GM18507 (cell line): ENCODE measurements at regions not wholly inside any gene's neighbourhood (a gene's known extent, or its start where the extent isn't known, plus 50 kb on each side); places are given as distances from the start of the nearest gene placed in this dataset.

Experiments used
- DNase-seq: peaks from one replicate; pipeline ENCODE4 v3.0.0; 2011; ENCODE audit warnings: low read depth; ENCODE audit not compliant: insufficient read length; ENCODE audit errors: extremely low spot score
- FAIRE-seq: peaks from 2 replicates; lab custom pipeline; 2011; peaks lifted over from hg19 to GRCh38; lab: Jason Lieb, UNC

GRCh38 chr1:221458447-221459156, 283.3 kb downstream of the DUSP10 start:
- no peak for DNase-seq
- no peak for FAIRE-seq

- no peak for FAIRE-seq
- no peak for DNase-seq
Observed at GRCh38 chr1:221459558-221459957, 282.3 kb downstream of the DUSP10 start.

- no peak for DNase-seq
- FAIRE-seq = no peak
Observed at GRCh38 chr1:221462345-221462744, 279.5 kb downstream of the DUSP10 start.

GRCh38 chr1:221468546-221468945, 273.3 kb downstream of the DUSP10 start:
- FAIRE-seq (no peak), DNase-seq (no peak)

- DNase-seq (no peak), FAIRE-seq (no peak)
Observed at GRCh38 chr1:221469476-221469875, 272.4 kb downstream of the DUSP10 start.

GRCh38 chr1:221470000-221470698, 271.7 kb downstream of the DUSP10 start:
- DNase-seq (no peak), FAIRE-seq (no peak)

- no peak for FAIRE-seq
Observed at GRCh38 chr1:221473411-221473810, 268.5 kb downstream of the DUSP10 start.

DNA sequence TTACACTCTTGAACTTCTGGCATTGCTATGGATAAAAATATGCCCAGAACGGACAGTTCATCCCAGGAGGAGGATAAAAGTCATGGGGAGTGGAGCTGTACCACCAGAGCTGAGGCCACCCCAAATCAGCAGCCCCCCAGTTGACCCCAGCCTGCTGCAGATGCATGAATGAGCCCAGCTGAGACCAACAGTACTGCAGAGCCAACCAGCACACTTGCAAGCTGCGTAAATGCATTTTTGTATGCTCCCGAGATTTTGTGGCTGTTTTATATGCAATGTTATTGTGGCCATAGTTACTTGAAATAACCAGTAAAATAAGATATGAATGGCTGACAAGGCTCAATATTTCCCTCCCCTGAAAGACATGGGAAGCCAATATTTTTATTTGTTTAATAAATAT, 264.6 kb downstream of the DUSP10 start:
- FAIRE-seq = no peak

More at GRCh38 chr1:221473411-221473810, 268.5 kb downstream of the DUSP10 start:
- DNase-seq = no peak

GRCh38 chr1:221478050-221478949, 263.6 kb downstream of the DUSP10 start:
- FAIRE-seq = peak; percentile 72
- peak; percentile 3 for DNase-seq

More for the DNA sequence above, 264.6 kb downstream of the DUSP10 start:
- no peak for DNase-seq

DNA sequence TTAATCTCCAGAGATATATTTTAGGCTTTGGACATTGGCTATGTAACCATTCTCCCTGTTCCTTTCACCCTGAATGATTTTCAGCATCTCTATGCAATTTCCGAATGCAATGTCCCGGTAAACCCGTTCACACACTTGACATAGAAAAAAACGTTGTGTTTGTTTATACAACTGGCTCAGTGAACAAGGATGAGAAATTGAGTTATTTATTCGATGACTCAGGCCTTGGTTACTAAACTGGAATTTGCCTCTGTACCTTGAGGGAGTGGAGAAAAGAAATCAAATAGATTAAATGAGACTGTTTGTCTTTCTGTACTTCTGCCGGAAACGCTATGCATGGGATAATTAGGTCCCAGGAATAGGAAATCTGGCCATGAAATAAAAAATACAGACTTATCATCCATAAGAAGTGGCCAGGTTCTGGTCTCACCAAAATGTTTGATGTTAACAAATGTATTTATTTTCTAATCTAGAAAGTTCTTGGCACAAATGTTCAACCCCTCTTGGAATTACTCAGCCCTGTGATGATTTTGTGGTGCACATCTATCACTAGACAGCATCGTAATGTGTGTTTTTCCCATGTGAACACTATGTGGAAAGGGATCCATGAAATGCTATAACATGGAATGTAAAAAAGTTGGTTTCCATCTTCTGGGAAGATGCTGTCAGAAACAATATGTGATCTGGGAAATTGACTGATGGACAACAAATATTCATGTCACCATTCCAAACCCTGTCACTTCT, 253.9 kb downstream of the DUSP10 start:
- FAIRE-seq (no peak), DNase-seq (no peak)

DNA sequence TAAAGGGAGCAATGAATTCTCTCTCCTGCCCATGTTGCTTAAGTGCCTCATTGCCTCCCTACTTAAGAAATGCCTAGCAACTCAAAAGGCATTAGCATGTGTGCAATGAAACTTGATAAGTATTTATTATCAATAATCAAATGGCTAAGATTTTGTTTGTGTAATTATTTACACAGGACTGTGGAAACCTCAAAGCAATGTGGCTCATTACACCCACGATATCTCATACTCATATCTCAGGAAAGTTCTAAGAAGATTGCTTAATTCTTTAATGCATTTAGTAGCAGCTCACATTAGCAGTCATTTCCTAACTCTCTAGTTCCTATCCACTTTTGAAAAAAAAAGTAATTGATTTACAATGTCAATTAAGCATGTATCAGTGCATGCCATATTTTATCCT, 253.3 kb downstream of the DUSP10 start:
- FAIRE-seq (no peak), DNase-seq (no peak)

DNA sequence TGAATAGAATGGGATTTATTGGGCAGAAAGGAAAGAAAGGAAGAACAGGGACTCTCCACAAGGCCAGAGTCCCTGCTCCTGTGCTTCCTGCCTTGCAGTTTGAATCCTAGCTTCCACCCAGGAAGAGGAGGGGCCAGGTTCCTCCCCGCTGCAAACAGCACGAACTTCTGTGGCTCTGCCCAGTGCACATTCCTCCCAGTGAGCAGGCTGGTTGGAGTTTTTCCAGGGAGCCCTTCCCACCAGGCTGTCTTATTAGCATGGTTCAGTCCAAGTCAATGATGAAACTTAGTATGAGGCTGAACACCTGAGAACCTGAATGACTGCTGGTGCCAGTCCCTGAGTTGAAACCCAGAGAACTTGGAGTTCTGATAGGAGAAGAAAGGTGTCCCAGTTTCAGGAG, 247.2 kb downstream of the DUSP10 start:
- no peak for FAIRE-seq
- no peak for DNase-seq

GRCh38 chr1:221497046-221497445, 244.8 kb downstream of the DUSP10 start:
- no peak for DNase-seq

GRCh38 chr1:221503268-221503667, 238.6 kb downstream of the DUSP10 start:
- DNase-seq (no peak), FAIRE-seq (no peak)

More at GRCh38 chr1:221497046-221497445, 244.8 kb downstream of the DUSP10 start:
- no peak for FAIRE-seq

DNA sequence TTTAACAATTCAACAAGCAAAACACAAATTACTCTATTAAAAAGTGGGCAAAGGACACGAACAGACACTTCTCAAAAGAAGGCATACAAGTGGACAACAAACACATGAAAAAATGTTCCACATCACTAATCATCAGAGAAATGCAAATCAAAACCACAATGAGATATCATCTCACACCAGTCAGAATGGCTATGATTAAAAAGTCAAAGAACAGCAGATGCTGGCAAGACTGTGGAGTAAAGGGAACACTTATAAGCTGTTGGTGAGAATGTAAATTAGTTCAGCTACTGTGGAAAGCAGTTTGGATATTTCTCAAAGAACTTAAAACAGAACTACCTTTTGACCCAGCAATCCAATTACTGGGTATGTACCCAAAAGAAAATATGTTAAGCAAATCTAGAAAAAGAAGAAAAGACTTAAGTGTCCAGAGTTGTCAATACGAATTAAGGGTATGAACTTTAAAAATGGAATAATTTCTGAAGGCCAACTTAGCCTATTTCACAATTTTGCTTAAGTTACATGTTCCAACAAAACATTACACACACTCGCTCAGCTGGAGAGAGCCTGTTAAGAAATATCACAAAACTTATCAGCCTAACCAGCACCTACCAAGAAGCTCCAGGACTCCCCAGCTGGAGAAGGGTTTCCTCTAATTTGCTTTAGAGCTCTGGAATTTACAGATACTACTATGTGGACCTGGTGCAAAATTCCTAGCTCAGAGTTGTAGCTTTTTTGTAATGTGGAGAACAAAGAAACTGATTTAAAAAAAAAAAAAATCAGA, 232.1 kb downstream of the DUSP10 start:
- no peak for DNase-seq
- peak; percentile 45 for FAIRE-seq

- DNase-seq (no peak), FAIRE-seq (no peak)
Observed at GRCh38 chr1:221510793-221511503, 230.9 kb downstream of the DUSP10 start.

- no peak for DNase-seq
- FAIRE-seq = no peak
Observed at GRCh38 chr1:221511797-221512196, 230.1 kb downstream of the DUSP10 start.

DNA sequence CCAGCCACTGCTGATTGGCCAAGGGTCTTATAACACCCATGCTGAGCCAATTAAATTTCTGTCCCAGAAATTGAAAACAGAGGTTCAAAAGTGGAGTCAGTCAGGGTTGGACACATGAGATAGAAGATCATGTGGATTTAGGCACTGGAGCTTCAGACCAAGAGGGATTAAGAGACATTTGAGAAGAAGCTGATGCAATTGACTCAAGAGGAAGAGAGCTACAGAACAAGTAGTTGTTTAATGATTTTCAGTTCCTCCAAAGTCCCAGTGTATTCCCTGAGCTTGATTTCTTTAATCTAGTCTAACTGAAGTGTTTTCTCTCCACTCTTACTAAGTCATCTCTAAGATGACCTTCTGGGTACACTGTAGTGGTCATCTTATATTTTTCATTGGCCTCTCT, 227.1 kb downstream of the DUSP10 start:
- DNase-seq (no peak), FAIRE-seq (no peak)
